Transverse colon (tissue), 4 donors: ENCODE measurements at regions not wholly inside any gene's neighbourhood (a gene's known extent, or its start where the extent isn't known, plus 50 kb on each side); places are given as distances from the start of the nearest gene placed in this dataset.
A peak's percentile ranks its signal among the peaks of the same experiment; 100 is the strongest.

ENCODE experiments used
- DNase-seq: peaks from one replicate; pipeline ENCODE4 v3.0.0-alpha.2; 2019
- H3K27ac ChIP-seq, 4 donors: fragments of 200-600 bp; sonication (generic); 2 replicates each; pipeline ENCODE4 v1.5.1; 2016 to 2018; ENCODE audit warnings: inconsistent platforms in 4 of 4
- H3K27me3 ChIP-seq: fragments of 200-600 bp; sonication (generic); 2 replicates; pipeline ENCODE4 v1.5.1; 2017; ENCODE audit warnings: inconsistent platforms
- H3K36me3 ChIP-seq, 4 donors: fragments of 200-600 bp; sonication (generic); 2 replicates each; pipeline ENCODE4 v1.5.1; 2017 to 2019; ENCODE audit warnings: inconsistent platforms in 4 of 4
- H3K4me1 ChIP-seq, 4 donors: fragments of 200-600 bp; sonication (generic); 2 replicates each; pipeline ENCODE4 v1.5.1; 2017 to 2020; ENCODE audit warnings: inconsistent platforms in 4 of 4
- H3K4me3 ChIP-seq, 4 donors: fragments of 200-600 bp; sonication (generic); 1 replicate in 1 of 4; 2 replicates in 3 of 4; pipeline versions ENCODE4 v1.5.1 to v1.6.1; 2017 to 2019; ENCODE audit warnings: inconsistent platforms in 4 of 4
- H3K9me3 ChIP-seq, 2 donors: fragments of 200-600 bp; sonication (generic); 2 replicates each; pipeline ENCODE4 v1.5.1; 2017 to 2019; ENCODE audit warnings: inconsistent platforms in 2 of 2
- CTCF ChIP-seq, 5 experiments: fragments of 200-600 bp in 3 of 5; fragments of 450-650 bp in 2 of 5; sonication (generic) in 3 of 5; IDR thresholded peaks; 1 replicate in 2 of 5; 2 replicates in 3 of 5; pipeline ENCODE4 v1.5.1; 2016 to 2017; ENCODE audit warnings: antibody characterized with exemption in 5 of 5, inconsistent platforms in 3 of 5, mild to moderate bottlenecking in 2 of 5, moderate library complexity in 1 of 5
- EP300 ChIP-seq: sonication (generic); formaldehyde crosslinking; IDR thresholded peaks from one replicate; pipeline ENCODE4 v1.6.1; 2017; ENCODE audit warnings: antibody characterized with exemption, low read depth
- POLR2A ChIP-seq: fragments of 450-650 bp; IDR thresholded peaks from one replicate; pipeline ENCODE4 v1.6.1; 2016; ENCODE audit warnings: antibody characterized with exemption, mild to moderate bottlenecking, moderate library complexity
- POLR2AphosphoS5 ChIP-seq, 3 donors: sonication (generic); formaldehyde crosslinking; IDR thresholded peaks; one replicate each; pipeline ENCODE4 v1.6.1; 2016; ENCODE audit warnings: antibody characterized with exemption in 3 of 3
- WGBS, 2 donors: methylation state at CpG; one replicate each; pipeline ENCODE4 v1.1.5; 2018; ENCODE audit warnings: low coverage in 1 of 2; 5-methylcytosine and 5-hydroxymethylcytosine counted together
- in situ Hi-C, 4 donors: fragments of 200-750 bp; cut with MboI; loops; one replicate each; pipeline versions ENCODE4 v1.15.0 to v1.15.1; 2017; ENCODE audit warnings: low sequenced_read_pairs in 3 of 4, low pct_ligation_motif_present in 1 of 4, low pct_unique_long_range_greater_than_20kb in 1 of 4
- intact Hi-C: fragments of 100-400 bp; cut with DNase I; formaldehyde crosslinking; loops from one replicate; pipeline ENCODE4 v1.15.1; 2023; ENCODE audit warnings: low total_unique reads

- H3K4me3 ChIP-seq, result no peak overlapping the region
- H3K27me3 ChIP-seq, result no peaks in the 10 kb centered on the region
- intact Hi-C loops, result no loop called here
- in situ Hi-C loops, result no loop called here
- no peaks in the 10 kb centered on the region for H3K36me3 ChIP-seq
- peak; percentile 47 for DNase-seq
- H3K27ac ChIP-seq, result no peak overlapping the region
- H3K4me1 ChIP-seq, result no peaks in the 10 kb centered on the region
- TF ChIP-seq CTCF (IDR thresholded peaks at IDR 0.05), result peak; percentile 15 to 47 (median 29)
- TF ChIP-seq POLR2A, result no peak
- no peak for TF ChIP-seq EP300
- WGBS, 2 donors, result 34 to 67% methylated on average over 1 to 5 of the region's 5 CpGs
- no peaks in the 10 kb centered on the region for H3K9me3 ChIP-seq
Measured at GRCh38 chr5:162209005-162209605, 141.5 kb downstream of the GABRG2 start.

GRCh38 chr5:162214551-162214950, 147.0 kb downstream of the GABRG2 start:
- H3K27ac ChIP-seq, result no peak overlapping the region
- in situ Hi-C loops, result no loop called here
- TF ChIP-seq EP300 (no peak), POLR2A (no peak), POLR2AphosphoS5 (IDR thresholded peaks at IDR 0.05) (no peak), CTCF (IDR thresholded peaks at IDR 0.05) (no peak)
- peaks cover 0 to 18% (median 0%) of the 10 kb centered on the region in 4 donors for H3K4me1 ChIP-seq
- no peak for DNase-seq
- H3K36me3 ChIP-seq, result no peaks in the 10 kb centered on the region
- no peaks in the 10 kb centered on the region for H3K27me3 ChIP-seq
- H3K4me3 ChIP-seq, result no peak overlapping the region
- no peaks in the 10 kb centered on the region for H3K9me3 ChIP-seq
- WGBS, 2 donors, result 57 to 62% methylated on average over 2 of the region's 2 CpGs
- intact Hi-C loops, result no loop called here

- no peak for TF ChIP-seq POLR2AphosphoS5 (IDR thresholded peaks at IDR 0.05)
- no peak for TF ChIP-seq EP300
- TF ChIP-seq CTCF (IDR thresholded peaks at IDR 0.05), result no peak
- TF ChIP-seq POLR2A, result no peak
- DNase-seq, result no peak
- H3K9me3 ChIP-seq, result no peaks in the 10 kb centered on the region
- H3K36me3 ChIP-seq, result no peaks in the 10 kb centered on the region
- H3K27ac ChIP-seq, result no peak overlapping the region
- no peaks in the 10 kb centered on the region for H3K27me3 ChIP-seq
- peaks cover 0 to 18% (median 0%) of the 10 kb centered on the region in 4 donors for H3K4me1 ChIP-seq
- in situ Hi-C loops (no loop called here), intact Hi-C loops (no loop called here)
- no peak overlapping the region for H3K4me3 ChIP-seq
- WGBS, 2 donors, result 44% methylated on average over 1 of the region's 1 CpG; no CpG with 5 or more reads in 1 of the 2 donors
Measured at GRCh38 chr5:162217037-162217436, 149.5 kb downstream of the GABRG2 start.

- in situ Hi-C loops, result no loop called here
- no peak for DNase-seq
- Histone ChIP-seq H3K4me3 (no peak overlapping the region), H3K36me3 (no peaks in the 10 kb centered on the region), H3K9me3 (no peaks in the 10 kb centered on the region), H3K27me3 (no peaks in the 10 kb centered on the region), H3K4me1 (peaks cover 0 to 4% (median 0%) of the 10 kb centered on the region in 4 donors), H3K27ac (no peak overlapping the region)
- intact Hi-C loops, result no loop called here
- TF ChIP-seq CTCF (IDR thresholded peaks at IDR 0.05), result no peak
- no peak for TF ChIP-seq POLR2AphosphoS5 (IDR thresholded peaks at IDR 0.05)
- no peak for TF ChIP-seq POLR2A
- no peak for TF ChIP-seq EP300
Measured at GRCh38 chr5:162221910-162222309, 154.3 kb downstream of the GABRG2 start.
